Esophagus squamous epithelium (tissue), 4 donors: ENCODE measurements at regions not wholly inside any gene's neighbourhood (a gene's known extent, or its start where the extent isn't known, plus 50 kb on each side); places are given as distances from the start of the nearest gene placed in this dataset.

ENCODE experiments used
- POLR2A ChIP-seq, 4 donors: fragments of 450-650 bp; IDR thresholded peaks; one replicate each; pipeline ENCODE4 v1.6.1; 2017; ENCODE audit warnings: antibody characterized with exemption in 4 of 4, mild to moderate bottlenecking in 4 of 4, moderate library complexity in 3 of 4
- TF ChIP-seq, protein P1 (sequence below), 6 experiments: fragments of 450-650 bp in 4 of 6; fragments of 200-600 bp in 2 of 6; sonication (generic) in 2 of 6; IDR thresholded peaks; one replicate each; pipeline ENCODE4 v1.5.1; 2016 to 2019; ENCODE audit warnings: antibody characterized with exemption in 6 of 6, mild to moderate bottlenecking in 4 of 6, moderate library complexity in 4 of 6

- no peak for TF ChIP-seq POLR2A (IDR thresholded peaks at IDR 0.05)
- TF ChIP-seq, protein P1, sequence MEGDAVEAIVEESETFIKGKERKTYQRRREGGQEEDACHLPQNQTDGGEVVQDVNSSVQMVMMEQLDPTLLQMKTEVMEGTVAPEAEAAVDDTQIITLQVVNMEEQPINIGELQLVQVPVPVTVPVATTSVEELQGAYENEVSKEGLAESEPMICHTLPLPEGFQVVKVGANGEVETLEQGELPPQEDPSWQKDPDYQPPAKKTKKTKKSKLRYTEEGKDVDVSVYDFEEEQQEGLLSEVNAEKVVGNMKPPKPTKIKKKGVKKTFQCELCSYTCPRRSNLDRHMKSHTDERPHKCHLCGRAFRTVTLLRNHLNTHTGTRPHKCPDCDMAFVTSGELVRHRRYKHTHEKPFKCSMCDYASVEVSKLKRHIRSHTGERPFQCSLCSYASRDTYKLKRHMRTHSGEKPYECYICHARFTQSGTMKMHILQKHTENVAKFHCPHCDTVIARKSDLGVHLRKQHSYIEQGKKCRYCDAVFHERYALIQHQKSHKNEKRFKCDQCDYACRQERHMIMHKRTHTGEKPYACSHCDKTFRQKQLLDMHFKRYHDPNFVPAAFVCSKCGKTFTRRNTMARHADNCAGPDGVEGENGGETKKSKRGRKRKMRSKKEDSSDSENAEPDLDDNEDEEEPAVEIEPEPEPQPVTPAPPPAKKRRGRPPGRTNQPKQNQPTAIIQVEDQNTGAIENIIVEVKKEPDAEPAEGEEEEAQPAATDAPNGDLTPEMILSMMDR (IDR thresholded peaks at IDR 0.05) = no peak
These were observed 1325.2 kb upstream of the PRR20A start for GRCh38 chr13:55815458-55816033.
